PC-3 (cell line): ENCODE measurements at regions not wholly inside any gene's neighbourhood (a gene's known extent, or its start where the extent isn't known, plus 50 kb on each side); places are given as distances from the start of the nearest gene placed in this dataset.

Source experiments
- ATAC-seq: fragments of 200-7000 bp; cut with Tn5 transposase; 2 replicates; pipeline ENCODE4 v1.9.1; 2020; ENCODE audit warnings: mild to moderate bottlenecking, moderate library complexity
- BruUV-seq: library from RNA; stranded (reverse); fragments of 400-500 nt; replicated peaks from 2 replicates; lab custom pipeline; 2021; lab: Mats Ljungman, UMichigan
- CTCF ChIA-PET: fragments of 300-600 bp; sonication (Branson Sonifier 250); formaldehyde crosslinking; loops from one replicate; lab custom pipeline; 2022; ENCODE audit warnings: antibody characterized with exemption; lab: Charles Lee
- POLR2A ChIA-PET: fragments of 300-600 bp; sonication (Branson Sonifier 250); formaldehyde crosslinking; loops from one replicate; lab custom pipeline; 2022; ENCODE audit warnings: antibody characterized with exemption; ENCODE audit not compliant: unreplicated experiment; lab: Charles Lee
- DNase-seq: peaks from one replicate; pipeline ENCODE4 v3.0.0-alpha.2; 2015
- H2AFZ ChIP-seq: fragments of 300-600 bp; sonication (generic); 2 replicates; pipeline ENCODE4 v1.6.0; 2016; ENCODE audit warnings: antibody characterized with exemption, low read length
- H3F3A ChIP-seq: fragments of 300-600 bp; sonication (generic); one replicate; pipeline ENCODE4 v1.6.0; 2017; ENCODE audit warnings: antibody characterized with exemption, low read length, control low read depth, mild to moderate bottlenecking; ENCODE audit not compliant: unreplicated experiment
- H3K27ac ChIP-seq: fragments of 300-600 bp; sonication (generic); 2 replicates; pipeline ENCODE4 v1.5.1; 2016; ENCODE audit warnings: mild to moderate bottlenecking, low read length
- H3K27me3 ChIP-seq: fragments of 300-600 bp; sonication (generic); 2 replicates; pipeline ENCODE4 v1.6.1; 2016; ENCODE audit warnings: low read length, mixed read lengths
- H3K36me3 ChIP-seq: fragments of 300-600 bp; sonication (generic); 2 replicates; pipeline ENCODE4 v1.6.1; 2016; ENCODE audit warnings: low read depth, mixed run types, low read length, mixed read lengths
- H3K4me1 ChIP-seq: fragments of 300-600 bp; sonication (generic); 2 replicates; pipeline ENCODE4 v1.5.1; 2016; ENCODE audit warnings: low read length; ENCODE audit not compliant: insufficient read depth
- H3K4me2 ChIP-seq: fragments of 300-600 bp; sonication (generic); 2 replicates; pipeline ENCODE4 v1.6.0; 2016; ENCODE audit warnings: low read length
- H3K4me3 ChIP-seq: fragments of 300-600 bp; sonication (generic); 2 replicates; pipeline ENCODE4 v1.5.1; 2016; ENCODE audit warnings: mild to moderate bottlenecking, low read length, mixed read lengths
- H3K79me2 ChIP-seq: fragments of 300-600 bp; sonication (generic); 2 replicates; pipeline ENCODE4 v1.6.1; 2017; ENCODE audit warnings: low read length, mixed read lengths
- H3K9ac ChIP-seq: fragments of 300-600 bp; sonication (generic); 2 replicates; pipeline ENCODE4 v1.6.0; 2016; ENCODE audit warnings: mild to moderate bottlenecking, low read length
- H3K9me2 ChIP-seq: fragments of 300-600 bp; sonication (generic); replicated peaks from 2 replicates; pipeline ENCODE4 v1.6.1; 2016; ENCODE audit warnings: mixed run types, low read length, mixed read lengths
- H3K9me3 ChIP-seq: fragments of 300-600 bp; sonication (generic); 2 replicates; pipeline ENCODE4 v1.6.1; 2016; ENCODE audit warnings: low read length, mixed read lengths
- H4K20me1 ChIP-seq: fragments of 300-600 bp; sonication (generic); 2 replicates; pipeline ENCODE4 v1.6.1; 2016; ENCODE audit warnings: low read length, mixed read lengths
- CTCF ChIP-seq: fragments of 300-600 bp; sonication (generic); conservative IDR thresholded peaks from 2 replicates; pipeline ENCODE4 v1.5.1; 2017; ENCODE audit warnings: antibody characterized with exemption, low read depth, mild to moderate bottlenecking, low read length
- EZH2 ChIP-seq: fragments of 300-600 bp; sonication (generic); IDR thresholded peaks from one replicate; pipeline ENCODE4 v1.6.1; 2017; ENCODE audit warnings: antibody characterized with exemption, mild to moderate bottlenecking, low read length; ENCODE audit not compliant: unreplicated experiment
- EZH2phosphoT487 ChIP-seq: fragments of 300-600 bp; sonication (generic); IDR thresholded peaks from 2 replicates; pipeline ENCODE4 v1.6.1; 2018; ENCODE audit warnings: mild to moderate bottlenecking, antibody characterized with exemption, low read length, borderline replicate concordance
- intact Hi-C: fragments of 100-400 bp; cut with micrococcal nuclease; formaldehyde crosslinking; loops from 2 replicates; pipeline ENCODE4 v1.9.0; 2023

- H3K4me3 ChIP-seq: no peak overlapping the region
- ATAC-seq (peak; percentile 84), DNase-seq (peak; percentile 5)
- no peak overlapping the region for H3K27ac ChIP-seq
- no peak overlapping the region for H3K4me2 ChIP-seq
- H3K79me2 ChIP-seq: no peaks in the 10 kb centered on the region
- H3K9ac ChIP-seq: no peak overlapping the region
- intact Hi-C loops: no loop called here
- BruUV-seq: no TSS peak
- H2AFZ ChIP-seq: no peak overlapping the region
- H3K9me3 ChIP-seq: no peaks in the 10 kb centered on the region
- no peaks in the 10 kb centered on the region for H3K9me2 ChIP-seq
- ChIA-PET CTCF (no interaction called here), POLR2A (interaction anchor here (0.8 kb wide), 1 partner anchor 1579 kb away, joined by 4 read pairs; no protein-coding TSS in a partner anchor)
- H3K36me3 ChIP-seq: no peaks in the 10 kb centered on the region
- no peaks in the 10 kb centered on the region for H3K4me1 ChIP-seq
- H3F3A ChIP-seq: no peaks in the 10 kb centered on the region
- no peaks in the 10 kb centered on the region for H4K20me1 ChIP-seq
- no peaks in the 10 kb centered on the region for H3K27me3 ChIP-seq
- no peak for TF ChIP-seq EZH2
- no peak for TF ChIP-seq CTCF
- no peak for TF ChIP-seq EZH2phosphoT487
These were observed 1258.2 kb upstream of the ALCAM start for GRCh38 chr3:104108522-104108921.

DNA sequence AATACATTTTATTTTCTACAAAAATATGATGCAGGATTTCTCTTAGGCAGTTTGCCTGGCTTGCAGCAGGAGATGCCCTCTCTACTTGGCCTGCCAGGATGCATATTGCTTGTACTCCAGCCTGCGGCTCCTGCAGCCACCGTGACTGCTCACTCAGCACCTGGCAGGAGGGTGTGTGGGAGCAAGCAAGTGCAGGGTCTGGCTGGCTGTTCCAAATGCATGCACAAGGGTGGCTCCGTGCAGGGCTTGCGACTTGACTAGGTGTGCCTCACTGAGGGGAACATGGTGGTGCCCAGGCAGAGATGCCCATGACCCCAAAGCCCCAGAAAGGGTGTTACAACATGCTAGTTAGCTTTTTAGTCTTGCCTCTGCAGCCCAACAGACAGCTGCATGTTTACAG is 1240.2 kb upstream of the ALCAM start:
- no peak for TF ChIP-seq CTCF
- no peak for TF ChIP-seq EZH2phosphoT487
- no peak for TF ChIP-seq EZH2
- Histone ChIP-seq H3K9me2 (no peaks in the 10 kb centered on the region), H3K36me3 (no peaks in the 10 kb centered on the region), H3K4me3 (no peak overlapping the region), H3K9me3 (no peaks in the 10 kb centered on the region), H4K20me1 (no peaks in the 10 kb centered on the region), H3F3A (no peaks in the 10 kb centered on the region), H3K4me1 (no peaks in the 10 kb centered on the region), H3K9ac (no peak overlapping the region), H3K79me2 (no peaks in the 10 kb centered on the region), H3K27ac (no peak overlapping the region), H3K4me2 (no peak overlapping the region), H2AFZ (no peak overlapping the region), H3K27me3 (no peaks in the 10 kb centered on the region)
- intact Hi-C loops: no loop called here
- ChIA-PET CTCF (no interaction called here), POLR2A (no interaction called here)
- DNase-seq: no peak
- BruUV-seq: no TSS peak
- no peak for ATAC-seq

GRCh38 chr3:104126864-104127553 is 1239.7 kb upstream of the ALCAM start:
- ChIA-PET CTCF (no interaction called here), POLR2A (no interaction called here)
- H3K4me1 ChIP-seq: no peaks in the 10 kb centered on the region
- H3K9ac ChIP-seq: no peak overlapping the region
- H3K9me3 ChIP-seq: no peaks in the 10 kb centered on the region
- H3K27me3 ChIP-seq: no peaks in the 10 kb centered on the region
- H2AFZ ChIP-seq: no peak overlapping the region
- H3F3A ChIP-seq: no peaks in the 10 kb centered on the region
- H3K27ac ChIP-seq: no peak overlapping the region
- BruUV-seq: no TSS peak
- H3K36me3 ChIP-seq: no peaks in the 10 kb centered on the region
- TF ChIP-seq CTCF: no peak
- no peak for TF ChIP-seq EZH2
- TF ChIP-seq EZH2phosphoT487: no peak
- no peaks in the 10 kb centered on the region for H3K79me2 ChIP-seq
- ATAC-seq: no peak
- H3K4me2 ChIP-seq: no peak overlapping the region
- intact Hi-C loops: no loop called here
- no peaks in the 10 kb centered on the region for H4K20me1 ChIP-seq
- no peak overlapping the region for H3K4me3 ChIP-seq
- no peak for DNase-seq
- H3K9me2 ChIP-seq: no peaks in the 10 kb centered on the region
